ENCODE measurements at regions not wholly inside any gene's neighbourhood (a gene's known extent, or its start where the extent isn't known, plus 50 kb on each side); places are given as distances from the start of the nearest gene placed in this dataset.

- TF ChIP-seq REST (IDR thresholded peaks at IDR 0.05; ENCODE audit: unreplicated experiment) (no peak), CTCF (conservative IDR thresholded peaks at IDR 0.05; ENCODE audit: low read depth in 2 of 2) (no peak)
These were observed 171.2 kb downstream of the ETS2 start for GRCh38 chr21:38976900-38977299.
